Osteoblast (primary cell): ENCODE measurements at regions not wholly inside any gene's neighbourhood (a gene's known extent, or its start where the extent isn't known, plus 50 kb on each side); places are given as distances from the start of the nearest gene placed in this dataset.

Experiments
- DNase-seq: peaks from one replicate; pipeline ENCODE4 v3.0.0; 2011; ENCODE audit warnings: low spot score, mixed read lengths; ENCODE audit not compliant: insufficient read length; ENCODE audit errors: missing footprints
- H2AFZ ChIP-seq: 2 replicates; pipeline ENCODE4 v1.6.0; 2011; ENCODE audit warnings: mild to moderate bottlenecking, low read length
- H3K27ac ChIP-seq: 2 replicates; pipeline ENCODE4 v1.5.1; 2011; ENCODE audit warnings: mild to moderate bottlenecking, low read depth, low read length, moderate library complexity
- H3K27me3 ChIP-seq: 2 replicates; pipeline ENCODE4 v1.6.0; 2012; ENCODE audit warnings: mild to moderate bottlenecking, control low read depth, inconsistent platforms, low read length, moderate library complexity; ENCODE audit not compliant: insufficient read depth
- H3K36me3 ChIP-seq: 2 replicates; pipeline ENCODE4 v1.5.1; 2011; ENCODE audit warnings: mild to moderate bottlenecking, low read length, control low read depth, moderate library complexity; ENCODE audit not compliant: insufficient read depth
- H3K4me1 ChIP-seq: 2 replicates; pipeline ENCODE4 v1.5.1; 2011; ENCODE audit warnings: mild to moderate bottlenecking, low read length, control low read depth, moderate library complexity; ENCODE audit not compliant: insufficient read depth
- H3K4me2 ChIP-seq: 2 replicates; pipeline ENCODE4 v1.6.0; 2011; ENCODE audit warnings: mild to moderate bottlenecking, low read length; ENCODE audit not compliant: insufficient read depth
- H3K4me3 ChIP-seq: fragments of 200-600 bp; sonication (generic); 3 replicates; pipeline ENCODE4 v1.5.1; 2012; ENCODE audit warnings: mild to moderate bottlenecking, low read length, inconsistent platforms; ENCODE audit not compliant: insufficient read depth
- H3K79me2 ChIP-seq: 2 replicates; pipeline ENCODE4 v1.6.0; 2012; ENCODE audit warnings: mild to moderate bottlenecking, low read length, control low read depth, inconsistent platforms; ENCODE audit not compliant: insufficient read depth
- H3K9me3 ChIP-seq: 2 replicates; pipeline ENCODE4 v1.5.1; 2011; ENCODE audit warnings: low read depth, low read length, control low read depth
- H4K20me1 ChIP-seq: 2 replicates; pipeline ENCODE4 v1.6.0; 2012; ENCODE audit warnings: mild to moderate bottlenecking, low read length, control low read depth; ENCODE audit not compliant: insufficient read depth
- TF ChIP-seq, protein P1 (sequence below): IDR thresholded peaks from 2 replicates; pipeline ENCODE4 v1.5.1; 2011; ENCODE audit warnings: mild to moderate bottlenecking, low read depth, low read length, moderate library complexity; ENCODE audit errors: extremely low read depth

DNA sequence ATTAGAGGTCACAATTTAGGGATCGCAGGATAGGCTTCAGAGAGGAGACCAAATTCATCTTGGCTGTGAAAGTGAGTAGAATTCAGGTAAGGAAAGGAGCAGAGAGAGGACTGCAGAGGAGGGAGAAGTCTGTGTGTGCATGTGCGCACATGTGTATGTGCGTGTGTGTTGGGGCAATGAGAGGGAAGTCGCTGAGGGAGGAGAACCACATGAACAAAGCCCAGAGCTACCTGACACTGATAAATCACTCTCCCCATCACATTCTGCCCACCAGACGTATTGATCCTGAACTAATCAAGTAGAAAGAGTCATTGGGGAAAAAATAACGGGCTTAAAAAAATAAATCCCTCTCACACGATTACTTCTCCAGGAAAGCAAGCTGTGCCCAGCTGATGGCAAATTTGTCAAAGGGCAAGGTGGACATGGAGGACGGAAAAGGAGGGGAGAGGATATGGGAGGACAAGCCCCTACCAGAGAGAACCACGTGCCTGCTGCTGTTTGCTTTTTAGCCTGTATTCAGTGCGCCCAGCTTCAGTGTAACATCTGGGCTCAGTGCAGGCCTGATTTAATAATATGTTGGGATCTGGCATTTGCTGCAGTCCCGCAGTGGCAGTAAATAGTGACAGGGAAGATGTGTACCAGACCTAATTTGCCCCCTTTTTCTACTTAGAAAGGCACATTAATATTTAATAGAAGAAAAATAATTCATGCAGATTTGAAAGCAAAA is 307.5 kb downstream of the C1D start:
- H3K36me3 ChIP-seq, result no peaks in the 10 kb centered on the region
- H4K20me1 ChIP-seq, result no peaks in the 10 kb centered on the region
- no peak overlapping the region for H3K27ac ChIP-seq
- no peaks in the 10 kb centered on the region for H3K9me3 ChIP-seq
- no peak overlapping the region for H3K4me2 ChIP-seq
- DNase-seq, result no peak
- peaks cover 21% of the 10 kb centered on the region for H3K27me3 ChIP-seq
- no peak overlapping the region for H3K4me3 ChIP-seq
- no peaks in the 10 kb centered on the region for H3K79me2 ChIP-seq
- no peak overlapping the region for H2AFZ ChIP-seq
- TF ChIP-seq, protein P1, sequence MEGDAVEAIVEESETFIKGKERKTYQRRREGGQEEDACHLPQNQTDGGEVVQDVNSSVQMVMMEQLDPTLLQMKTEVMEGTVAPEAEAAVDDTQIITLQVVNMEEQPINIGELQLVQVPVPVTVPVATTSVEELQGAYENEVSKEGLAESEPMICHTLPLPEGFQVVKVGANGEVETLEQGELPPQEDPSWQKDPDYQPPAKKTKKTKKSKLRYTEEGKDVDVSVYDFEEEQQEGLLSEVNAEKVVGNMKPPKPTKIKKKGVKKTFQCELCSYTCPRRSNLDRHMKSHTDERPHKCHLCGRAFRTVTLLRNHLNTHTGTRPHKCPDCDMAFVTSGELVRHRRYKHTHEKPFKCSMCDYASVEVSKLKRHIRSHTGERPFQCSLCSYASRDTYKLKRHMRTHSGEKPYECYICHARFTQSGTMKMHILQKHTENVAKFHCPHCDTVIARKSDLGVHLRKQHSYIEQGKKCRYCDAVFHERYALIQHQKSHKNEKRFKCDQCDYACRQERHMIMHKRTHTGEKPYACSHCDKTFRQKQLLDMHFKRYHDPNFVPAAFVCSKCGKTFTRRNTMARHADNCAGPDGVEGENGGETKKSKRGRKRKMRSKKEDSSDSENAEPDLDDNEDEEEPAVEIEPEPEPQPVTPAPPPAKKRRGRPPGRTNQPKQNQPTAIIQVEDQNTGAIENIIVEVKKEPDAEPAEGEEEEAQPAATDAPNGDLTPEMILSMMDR, result no peak
- no peaks in the 10 kb centered on the region for H3K4me1 ChIP-seq

DNA sequence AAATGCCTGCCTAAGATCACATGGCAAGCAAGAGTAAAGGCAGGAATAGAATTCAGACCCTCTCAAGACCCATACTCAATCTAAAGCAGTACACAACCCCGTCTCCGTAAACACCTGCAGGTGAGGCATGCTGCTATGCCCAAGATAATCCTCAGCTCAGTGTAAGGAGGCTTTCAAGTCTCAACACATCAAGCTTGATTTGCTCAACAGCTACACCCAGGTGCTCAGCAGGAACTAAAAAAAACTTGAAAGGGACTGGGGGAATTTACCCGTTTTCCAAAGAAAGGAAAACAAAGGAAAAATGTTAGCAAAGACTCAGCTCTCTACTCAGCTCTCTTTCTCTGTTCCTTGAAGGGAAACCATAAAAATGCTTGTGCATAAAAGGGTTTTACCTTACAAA is 301.8 kb downstream of the C1D start:
- H2AFZ ChIP-seq, result no peak overlapping the region
- no peak overlapping the region for H3K4me3 ChIP-seq
- no peaks in the 10 kb centered on the region for H3K36me3 ChIP-seq
- H3K79me2 ChIP-seq, result no peaks in the 10 kb centered on the region
- no peaks in the 10 kb centered on the region for H4K20me1 ChIP-seq
- no peak overlapping the region for H3K4me2 ChIP-seq
- no peaks in the 10 kb centered on the region for H3K9me3 ChIP-seq
- H3K27ac ChIP-seq, result no peak overlapping the region
- no peaks in the 10 kb centered on the region for H3K4me1 ChIP-seq
- TF ChIP-seq, protein P1, result no peak
- DNase-seq, result no peak
- H3K27me3 ChIP-seq, result peaks cover 13% of the 10 kb centered on the region

DNA sequence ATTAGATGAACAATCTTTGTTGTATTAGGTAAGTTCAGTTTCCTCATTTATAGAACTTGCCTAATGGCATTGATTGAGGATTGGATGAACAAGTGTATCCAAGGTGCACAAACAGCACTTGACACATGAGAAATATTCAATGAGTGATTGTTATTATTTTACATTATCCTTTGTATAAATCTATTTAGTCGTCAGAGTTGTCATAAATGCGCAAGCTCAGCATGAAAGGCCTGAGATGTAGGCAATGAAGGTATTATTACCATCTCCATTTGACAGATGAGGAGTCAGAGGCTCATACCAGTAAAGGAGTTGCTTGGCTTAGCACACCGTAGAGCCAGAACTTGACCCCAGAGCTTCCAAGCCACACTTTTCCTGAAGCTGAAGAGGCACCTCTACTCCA is 291.4 kb downstream of the C1D start:
- H4K20me1 ChIP-seq, result no peaks in the 10 kb centered on the region
- H3K4me2 ChIP-seq, result no peak overlapping the region
- H3K79me2 ChIP-seq, result no peaks in the 10 kb centered on the region
- H2AFZ ChIP-seq, result no peak overlapping the region
- no peak overlapping the region for H3K4me3 ChIP-seq
- no peaks in the 10 kb centered on the region for H3K27me3 ChIP-seq
- peaks cover 5% of the 10 kb centered on the region for H3K4me1 ChIP-seq
- DNase-seq, result no peak
- H3K36me3 ChIP-seq, result no peaks in the 10 kb centered on the region
- no peak overlapping the region for H3K27ac ChIP-seq
- TF ChIP-seq, protein P1, result no peak
- no peaks in the 10 kb centered on the region for H3K9me3 ChIP-seq

DNA sequence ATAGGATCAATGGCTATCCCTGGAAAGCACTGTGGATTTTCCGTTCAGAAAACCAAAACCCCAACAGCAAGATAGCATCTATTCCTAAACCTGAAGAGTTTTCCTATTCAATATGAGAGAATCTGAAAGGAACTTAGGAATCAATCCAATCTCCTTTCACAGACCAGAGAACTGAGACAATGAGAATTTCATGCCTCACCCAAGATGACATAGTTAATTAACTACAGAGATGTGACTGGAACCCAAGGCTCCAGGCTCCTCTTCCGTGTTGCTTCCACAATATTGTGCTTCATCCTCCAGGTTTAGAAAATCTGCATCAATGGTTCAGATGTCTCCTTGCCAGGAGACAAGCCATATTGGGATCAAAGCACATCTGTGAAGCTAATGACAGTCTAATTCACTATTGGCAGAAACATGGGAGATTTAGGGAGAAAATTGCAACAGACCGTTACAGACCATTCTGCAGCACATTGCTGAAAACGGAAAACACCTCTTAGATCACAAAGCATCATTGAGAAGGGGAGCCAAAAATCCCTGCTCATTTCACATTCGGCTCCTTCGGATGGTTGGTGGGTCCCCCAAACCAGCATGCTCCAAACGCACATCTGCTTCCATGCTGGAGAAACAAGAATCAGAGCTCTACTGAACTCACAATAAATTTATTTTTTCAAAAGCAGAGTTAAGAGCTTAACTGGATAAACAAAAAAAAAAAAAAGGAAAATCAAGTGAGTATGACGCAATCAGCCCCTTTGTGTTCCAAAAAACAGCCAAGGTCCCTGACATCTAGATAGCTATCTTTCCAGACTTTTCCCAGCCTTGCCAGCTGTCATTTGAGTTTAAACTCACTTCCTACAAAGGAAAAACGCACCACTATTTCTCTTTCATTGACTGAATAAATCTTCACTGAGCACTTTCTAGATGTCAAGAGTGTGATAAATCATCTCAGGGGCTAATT is 290.3 kb downstream of the C1D start:
- TF ChIP-seq, protein P1, result no peak
- H3K27me3 ChIP-seq, result no peaks in the 10 kb centered on the region
- H3K4me1 ChIP-seq, result peaks cover 5% of the 10 kb centered on the region
- no peak overlapping the region for H3K4me2 ChIP-seq
- no peaks in the 10 kb centered on the region for H3K9me3 ChIP-seq
- no peak for DNase-seq
- H2AFZ ChIP-seq, result no peak overlapping the region
- H3K4me3 ChIP-seq, result no peak overlapping the region
- no peaks in the 10 kb centered on the region for H4K20me1 ChIP-seq
- H3K36me3 ChIP-seq, result no peaks in the 10 kb centered on the region
- H3K27ac ChIP-seq, result no peak overlapping the region
- no peaks in the 10 kb centered on the region for H3K79me2 ChIP-seq
